ENCODE measurements at regions not wholly inside any gene's neighbourhood (a gene's known extent, or its start where the extent isn't known, plus 50 kb on each side); places are given as distances from the start of the nearest gene placed in this dataset.

- dilution Hi-C loops (cut with MboI; ENCODE audit: extremely low pct_ligation_motif_present, low sequenced_read_pairs), result no loop called here
- no peaks in the 10 kb centered on the region for H3K27me3 ChIP-seq (ENCODE audit: control insufficient read depth, extremely low read depth, insufficient read depth, low read length)
- peaks cover 5% of the 10 kb centered on the region for H3K4me1 ChIP-seq (ENCODE audit: control insufficient read depth, extremely low read depth, insufficient read depth, low read length)
- H3K9ac ChIP-seq (ENCODE audit: control insufficient read depth, extremely low read depth, insufficient read depth, low read length), result no peak overlapping the region
- no peak overlapping the region for H3K4me3 ChIP-seq (ENCODE audit: control insufficient read depth in 2 of 3, extremely low read depth in 1 of 3, insufficient read depth in 2 of 3, low read depth in 1 of 3, low read length in 3 of 3)
- H3K36me3 ChIP-seq (ENCODE audit: control insufficient read depth in 2 of 2, extremely low read depth in 1 of 2, insufficient read depth in 2 of 2, low read length in 2 of 2), result no peaks in the 10 kb centered on the region
- H3K79me2 ChIP-seq (ENCODE audit: control insufficient read depth, insufficient read depth, low read length), result no peaks in the 10 kb centered on the region
- no peak overlapping the region for H3K27ac ChIP-seq (ENCODE audit: control insufficient read depth, insufficient read depth, low read length)
- no peaks in the 10 kb centered on the region for H3K9me3 ChIP-seq (ENCODE audit: control insufficient read depth, low read depth, low read length)
- H3K4me2 ChIP-seq (ENCODE audit: control insufficient read depth, extremely low read depth, insufficient read depth, low read depth, low read length), result no peak overlapping the region
- no peaks in the 10 kb centered on the region for H3K9me1 ChIP-seq (ENCODE audit: control insufficient read depth, extremely low read depth, insufficient read depth, low read length)
- H2AFZ ChIP-seq (ENCODE audit: control insufficient read depth, low read length), result no peak overlapping the region
- H4K20me1 ChIP-seq (ENCODE audit: control insufficient read depth, extremely low read depth, insufficient read depth, low read length), result no peaks in the 10 kb centered on the region
- TF ChIP-seq, protein P1, sequence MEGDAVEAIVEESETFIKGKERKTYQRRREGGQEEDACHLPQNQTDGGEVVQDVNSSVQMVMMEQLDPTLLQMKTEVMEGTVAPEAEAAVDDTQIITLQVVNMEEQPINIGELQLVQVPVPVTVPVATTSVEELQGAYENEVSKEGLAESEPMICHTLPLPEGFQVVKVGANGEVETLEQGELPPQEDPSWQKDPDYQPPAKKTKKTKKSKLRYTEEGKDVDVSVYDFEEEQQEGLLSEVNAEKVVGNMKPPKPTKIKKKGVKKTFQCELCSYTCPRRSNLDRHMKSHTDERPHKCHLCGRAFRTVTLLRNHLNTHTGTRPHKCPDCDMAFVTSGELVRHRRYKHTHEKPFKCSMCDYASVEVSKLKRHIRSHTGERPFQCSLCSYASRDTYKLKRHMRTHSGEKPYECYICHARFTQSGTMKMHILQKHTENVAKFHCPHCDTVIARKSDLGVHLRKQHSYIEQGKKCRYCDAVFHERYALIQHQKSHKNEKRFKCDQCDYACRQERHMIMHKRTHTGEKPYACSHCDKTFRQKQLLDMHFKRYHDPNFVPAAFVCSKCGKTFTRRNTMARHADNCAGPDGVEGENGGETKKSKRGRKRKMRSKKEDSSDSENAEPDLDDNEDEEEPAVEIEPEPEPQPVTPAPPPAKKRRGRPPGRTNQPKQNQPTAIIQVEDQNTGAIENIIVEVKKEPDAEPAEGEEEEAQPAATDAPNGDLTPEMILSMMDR (optimal IDR thresholded peaks at IDR 0.05 in 1 of 3, IDR thresholded peaks at IDR 0.05 in 1 of 3, conservative IDR thresholded peaks at IDR 0.05 in 1 of 3; ENCODE audit: extremely low read depth in 1 of 3, insufficient read depth in 2 of 3, low read length in 3 of 3), result no peak
- TF ChIP-seq EZH2 (IDR thresholded peaks at IDR 0.05; ENCODE audit: low read length), result no peak
- DNase-seq (ENCODE audit: low read depth, low spot score) (no peak), FAIRE-seq (no peak)
Observed at GRCh38 chr1:30329802-30330557, 393.4 kb downstream of the MATN1 start.

DNA sequence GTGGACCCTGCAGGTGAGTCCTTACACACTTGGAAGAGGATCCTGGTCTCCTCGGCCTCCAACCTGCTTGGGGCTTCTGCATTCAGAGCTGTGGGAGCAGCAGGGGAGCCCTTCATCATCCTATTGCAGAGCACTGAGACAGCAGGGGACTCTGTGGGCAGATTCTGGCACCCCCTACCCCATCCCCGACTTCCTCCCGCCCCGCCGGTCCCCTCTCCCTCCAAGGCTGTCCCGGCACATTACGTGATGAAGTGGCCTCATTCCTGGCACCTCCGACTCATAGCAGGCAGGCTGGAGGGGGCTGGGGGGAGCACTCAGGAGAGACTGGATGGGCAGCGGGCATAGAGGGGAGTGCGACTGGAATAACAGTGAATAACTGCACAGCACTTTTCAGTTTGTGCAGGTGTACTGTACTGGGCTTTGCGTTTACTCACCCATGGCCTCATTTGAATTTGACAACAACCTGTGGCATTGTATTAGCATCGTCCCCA, 394.1 kb downstream of the MATN1 start:
- DNase-seq (ENCODE audit: low read depth, low spot score), result no peak
- no peaks in the 10 kb centered on the region for H4K20me1 ChIP-seq (ENCODE audit: control insufficient read depth, extremely low read depth, insufficient read depth, low read length)
- no peak overlapping the region for H2AFZ ChIP-seq (ENCODE audit: control insufficient read depth, low read length)
- no peaks in the 10 kb centered on the region for H3K79me2 ChIP-seq (ENCODE audit: control insufficient read depth, insufficient read depth, low read length)
- H3K9me1 ChIP-seq (ENCODE audit: control insufficient read depth, extremely low read depth, insufficient read depth, low read length), result no peaks in the 10 kb centered on the region
- TF ChIP-seq EZH2 (IDR thresholded peaks at IDR 0.05; ENCODE audit: low read length), result no peak
- TF ChIP-seq, protein P1 (optimal IDR thresholded peaks at IDR 0.05 in 1 of 3, IDR thresholded peaks at IDR 0.05 in 1 of 3, conservative IDR thresholded peaks at IDR 0.05 in 1 of 3; ENCODE audit: extremely low read depth in 1 of 3, insufficient read depth in 2 of 3, low read length in 3 of 3), result no peak
- no peaks in the 10 kb centered on the region for H3K27me3 ChIP-seq (ENCODE audit: control insufficient read depth, extremely low read depth, insufficient read depth, low read length)
- H3K4me2 ChIP-seq (ENCODE audit: control insufficient read depth, extremely low read depth, insufficient read depth, low read depth, low read length), result no peak overlapping the region
- H3K4me3 ChIP-seq (ENCODE audit: control insufficient read depth in 2 of 3, extremely low read depth in 1 of 3, insufficient read depth in 2 of 3, low read depth in 1 of 3, low read length in 3 of 3), result no peak overlapping the region
- peaks cover 5% of the 10 kb centered on the region for H3K4me1 ChIP-seq (ENCODE audit: control insufficient read depth, extremely low read depth, insufficient read depth, low read length)
- no peak overlapping the region for H3K27ac ChIP-seq (ENCODE audit: control insufficient read depth, insufficient read depth, low read length)
- no peak for FAIRE-seq
- no peaks in the 10 kb centered on the region for H3K9me3 ChIP-seq (ENCODE audit: control insufficient read depth, low read depth, low read length)
- no peaks in the 10 kb centered on the region for H3K36me3 ChIP-seq (ENCODE audit: control insufficient read depth in 2 of 2, extremely low read depth in 1 of 2, insufficient read depth in 2 of 2, low read length in 2 of 2)
- dilution Hi-C loops (cut with MboI; ENCODE audit: extremely low pct_ligation_motif_present, low sequenced_read_pairs), result no loop called here
- no peak overlapping the region for H3K9ac ChIP-seq (ENCODE audit: control insufficient read depth, extremely low read depth, insufficient read depth, low read length)

Measured in keratinocyte (primary cell).